Ishikawa (cell line): ENCODE measurements at regions not wholly inside any gene's neighbourhood (a gene's known extent, or its start where the extent isn't known, plus 50 kb on each side); places are given as distances from the start of the nearest gene placed in this dataset.

Source experiments
- CREB1 ChIP-seq: IDR thresholded peaks from 2 replicates; pipeline ENCODE4 v1.6.1; 2012; ENCODE audit warnings: low read depth
- EP300 ChIP-seq: IDR thresholded peaks from 2 replicates; pipeline ENCODE4 v1.6.1; 2012; ENCODE audit warnings: borderline replicate concordance
- RAD21 ChIP-seq: IDR thresholded peaks from 2 replicates; pipeline ENCODE4 v1.6.1; 2012; ENCODE audit warnings: low read depth
- TAF1 ChIP-seq: IDR thresholded peaks from 2 replicates; pipeline ENCODE4 v1.6.1; 2012; ENCODE audit warnings: low read depth, mild to moderate bottlenecking
- TEAD4 ChIP-seq: IDR thresholded peaks from 2 replicates; pipeline ENCODE4 v1.6.1; 2012
- YY1 ChIP-seq: IDR thresholded peaks from 2 replicates; pipeline ENCODE4 v1.6.1; 2012; ENCODE audit warnings: low read depth
- TF ChIP-seq, protein P1 (sequence below): IDR thresholded peaks from 2 replicates; pipeline ENCODE4 v1.6.1; 2012
- TF ChIP-seq, protein P2 (sequence below): IDR thresholded peaks from 2 replicates; pipeline ENCODE4 v1.6.1; 2012; ENCODE audit warnings: low read depth, mild to moderate bottlenecking

DNA sequence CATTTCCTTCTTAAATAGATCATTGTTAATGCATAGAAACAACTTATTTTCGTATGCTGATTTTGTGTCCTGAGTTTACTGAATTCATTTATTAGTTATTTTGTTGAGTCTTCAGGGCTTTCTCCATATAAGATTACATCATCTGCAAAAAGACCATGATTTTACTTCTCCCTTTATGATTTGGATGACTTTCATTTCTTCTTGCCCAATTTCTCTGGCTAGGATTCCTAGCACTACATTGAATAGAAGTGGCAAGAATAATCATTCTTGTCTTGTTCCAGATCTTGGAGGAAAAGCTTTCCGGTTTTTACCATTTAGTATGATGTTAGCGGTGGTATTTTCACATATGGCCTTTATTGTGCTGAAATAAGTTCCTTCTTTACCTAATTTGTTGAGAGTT lies 303.0 kb upstream of the RTL1 start:
- TF ChIP-seq, protein P1, sequence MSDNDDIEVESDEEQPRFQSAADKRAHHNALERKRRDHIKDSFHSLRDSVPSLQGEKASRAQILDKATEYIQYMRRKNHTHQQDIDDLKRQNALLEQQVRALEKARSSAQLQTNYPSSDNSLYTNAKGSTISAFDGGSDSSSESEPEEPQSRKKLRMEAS, result no peak
- TF ChIP-seq EP300 (no peak), RAD21 (no peak), CREB1 (no peak), TEAD4 (no peak), YY1 (no peak), TAF1 (no peak)
- TF ChIP-seq, protein P2, sequence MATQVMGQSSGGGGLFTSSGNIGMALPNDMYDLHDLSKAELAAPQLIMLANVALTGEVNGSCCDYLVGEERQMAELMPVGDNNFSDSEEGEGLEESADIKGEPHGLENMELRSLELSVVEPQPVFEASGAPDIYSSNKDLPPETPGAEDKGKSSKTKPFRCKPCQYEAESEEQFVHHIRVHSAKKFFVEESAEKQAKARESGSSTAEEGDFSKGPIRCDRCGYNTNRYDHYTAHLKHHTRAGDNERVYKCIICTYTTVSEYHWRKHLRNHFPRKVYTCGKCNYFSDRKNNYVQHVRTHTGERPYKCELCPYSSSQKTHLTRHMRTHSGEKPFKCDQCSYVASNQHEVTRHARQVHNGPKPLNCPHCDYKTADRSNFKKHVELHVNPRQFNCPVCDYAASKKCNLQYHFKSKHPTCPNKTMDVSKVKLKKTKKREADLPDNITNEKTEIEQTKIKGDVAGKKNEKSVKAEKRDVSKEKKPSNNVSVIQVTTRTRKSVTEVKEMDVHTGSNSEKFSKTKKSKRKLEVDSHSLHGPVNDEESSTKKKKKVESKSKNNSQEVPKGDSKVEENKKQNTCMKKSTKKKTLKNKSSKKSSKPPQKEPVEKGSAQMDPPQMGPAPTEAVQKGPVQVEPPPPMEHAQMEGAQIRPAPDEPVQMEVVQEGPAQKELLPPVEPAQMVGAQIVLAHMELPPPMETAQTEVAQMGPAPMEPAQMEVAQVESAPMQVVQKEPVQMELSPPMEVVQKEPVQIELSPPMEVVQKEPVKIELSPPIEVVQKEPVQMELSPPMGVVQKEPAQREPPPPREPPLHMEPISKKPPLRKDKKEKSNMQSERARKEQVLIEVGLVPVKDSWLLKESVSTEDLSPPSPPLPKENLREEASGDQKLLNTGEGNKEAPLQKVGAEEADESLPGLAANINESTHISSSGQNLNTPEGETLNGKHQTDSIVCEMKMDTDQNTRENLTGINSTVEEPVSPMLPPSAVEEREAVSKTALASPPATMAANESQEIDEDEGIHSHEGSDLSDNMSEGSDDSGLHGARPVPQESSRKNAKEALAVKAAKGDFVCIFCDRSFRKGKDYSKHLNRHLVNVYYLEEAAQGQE, result no peak
